ENCODE measurements at regions not wholly inside any gene's neighbourhood (a gene's known extent, or its start where the extent isn't known, plus 50 kb on each side); places are given as distances from the start of the nearest gene placed in this dataset.
A peak's percentile ranks its signal among the peaks of the same experiment; 100 is the strongest.
"Not testable (repeated sequence)": the region's sequence is repeated elsewhere in the genome, so short reads cannot be mapped to it uniquely, and the experiment has no call there.

- no peak for DNase-seq (ENCODE audit: low spot score)
Measured at GRCh38 chr4:54844911-54845310, 187.2 kb downstream of the KIT start.

- no peak for DNase-seq (ENCODE audit: low spot score)
Measured at GRCh38 chr4:54843946-54844345, 186.2 kb downstream of the KIT start.

- no peak for DNase-seq (ENCODE audit: low spot score)
Measured at GRCh38 chr4:54843106-54843505, 185.3 kb downstream of the KIT start.

- DNase-seq (ENCODE audit: low spot score), result no peak
Measured at GRCh38 chr4:54842656-54843055, 184.9 kb downstream of the KIT start.

- DNase-seq (ENCODE audit: low spot score), result no peak
Measured at GRCh38 chr4:54842226-54842625, 184.5 kb downstream of the KIT start.

GRCh38 chr4:54840992-54841768 is 183.4 kb downstream of the KIT start:
- peak; percentile 26 for DNase-seq (ENCODE audit: low spot score)

- no peak for DNase-seq (ENCODE audit: low spot score)
Measured at GRCh38 chr4:54840430-54840829, 182.7 kb downstream of the KIT start.

- no peak for DNase-seq (ENCODE audit: low spot score)
Measured at GRCh38 chr4:54838301-54838700, 180.5 kb downstream of the KIT start.

GRCh38 chr4:54837576-54838140 is 179.9 kb downstream of the KIT start:
- DNase-seq (ENCODE audit: low spot score), result no peak

GRCh38 chr4:54828361-54828760 is 170.6 kb downstream of the KIT start:
- not testable (repeated sequence) for DNase-seq (ENCODE audit: low spot score)

- DNase-seq (ENCODE audit: low spot score), result no peak
Measured at GRCh38 chr4:54823616-54824015, 165.9 kb downstream of the KIT start.

- no peak for DNase-seq (ENCODE audit: low spot score)
Measured at GRCh38 chr4:54819034-54819433, 161.3 kb downstream of the KIT start.

- no peak for DNase-seq (ENCODE audit: low spot score)
Measured at GRCh38 chr4:54818481-54818880, 160.7 kb downstream of the KIT start.

- no peak for DNase-seq (ENCODE audit: low spot score)
Measured at GRCh38 chr4:54813674-54814073, 155.9 kb downstream of the KIT start.

GRCh38 chr4:54806351-54806750 is 148.6 kb downstream of the KIT start:
- DNase-seq (ENCODE audit: low spot score), result no peak

GRCh38 chr4:54802336-54802735 is 144.6 kb downstream of the KIT start:
- peak; percentile 14 for DNase-seq (ENCODE audit: low spot score)

GRCh38 chr4:54800831-54801530 is 143.2 kb downstream of the KIT start:
- DNase-seq (ENCODE audit: low spot score), result no peak

GRCh38 chr4:54794579-54794978 is 136.8 kb downstream of the KIT start:
- no peak for DNase-seq (ENCODE audit: low spot score)

- DNase-seq (ENCODE audit: low spot score), result no peak
Measured at GRCh38 chr4:54793856-54794422, 136.2 kb downstream of the KIT start.

Data from AG08396 (cell line).